GM12875 (cell line): ENCODE measurements at regions not wholly inside any gene's neighbourhood (a gene's known extent, or its start where the extent isn't known, plus 50 kb on each side); places are given as distances from the start of the nearest gene placed in this dataset.

Experiments
- H3K4me3 ChIP-seq: one replicate; pipeline ENCODE4 v1.5.1; 2011; ENCODE audit warnings: low read depth, low read length, control low read depth
- CTCF ChIP-seq: IDR thresholded peaks from 2 replicates; pipeline ENCODE4 v1.5.1; 2011; ENCODE audit warnings: low read depth, mild to moderate bottlenecking, control low read depth, inconsistent platforms, low read length, moderate library complexity, borderline replicate concordance; ENCODE audit not compliant: insufficient read depth

GRCh38 chr4:104206784-104207183, 287.9 kb downstream of the CXXC4 start:
- no peak for TF ChIP-seq CTCF
- no peak overlapping the region for H3K4me3 ChIP-seq

- H3K4me3 ChIP-seq: no peak overlapping the region
- TF ChIP-seq CTCF: no peak
These were observed 289.6 kb downstream of the CXXC4 start for GRCh38 chr4:104205116-104205515.

GRCh38 chr4:104188301-104188700, 306.4 kb downstream of the CXXC4 start:
- no peak for TF ChIP-seq CTCF
- no peak overlapping the region for H3K4me3 ChIP-seq

- H3K4me3 ChIP-seq: no peak overlapping the region
- TF ChIP-seq CTCF: no peak
These were observed 325.3 kb downstream of the CXXC4 start for GRCh38 chr4:104169437-104169836.

- no peak overlapping the region for H3K4me3 ChIP-seq
- TF ChIP-seq CTCF: no peak
These were observed 327.9 kb downstream of the CXXC4 start for GRCh38 chr4:104166749-104167148.

GRCh38 chr4:104163820-104164219, 330.9 kb downstream of the CXXC4 start:
- TF ChIP-seq CTCF: no peak
- H3K4me3 ChIP-seq: no peak overlapping the region

GRCh38 chr4:104146048-104146447, 348.6 kb downstream of the CXXC4 start:
- TF ChIP-seq CTCF: no peak
- H3K4me3 ChIP-seq: no peak overlapping the region
